NCI-H187 (cell line): ENCODE measurements at regions not wholly inside any gene's neighbourhood (a gene's known extent, or its start where the extent isn't known, plus 50 kb on each side); places are given as distances from the start of the nearest gene placed in this dataset.

Experiments
- DNase-seq, 2 experiments: peaks; one replicate each; lab custom pipeline; 2025; lab: John Stamatoyannopoulos, UW

- no peak for DNase-seq
Measured at GRCh38 chr10:24128066-24128730, 80.7 kb upstream of the KIAA1217 start.

GRCh38 chr10:24132741-24133140 is 76.2 kb upstream of the KIAA1217 start:
- DNase-seq, result no peak

- no peak for DNase-seq
Measured at GRCh38 chr10:24133835-24134234, 75.1 kb upstream of the KIAA1217 start.

- DNase-seq, result no peak
Measured at GRCh38 chr10:24136070-24136469, 72.9 kb upstream of the KIAA1217 start.

GRCh38 chr10:24147321-24147720 is 61.6 kb upstream of the KIAA1217 start:
- no peak for DNase-seq

GRCh38 chr10:24149640-24150039 is 59.3 kb upstream of the KIAA1217 start:
- DNase-seq, result no peak

GRCh38 chr10:24150853-24151252 is 58.1 kb upstream of the KIAA1217 start:
- no peak for DNase-seq

- no peak for DNase-seq
Measured at GRCh38 chr10:24152270-24152669, 56.7 kb upstream of the KIAA1217 start.

GRCh38 chr10:24153031-24153430 is 55.9 kb upstream of the KIAA1217 start:
- DNase-seq, result no peak

GRCh38 chr10:24153537-24153936 is 55.4 kb upstream of the KIAA1217 start:
- DNase-seq, result no peak

GRCh38 chr10:24156686-24157085 is 52.3 kb upstream of the KIAA1217 start:
- no peak for DNase-seq

- no peak for DNase-seq
Measured at GRCh38 chr10:24157567-24157966, 51.4 kb upstream of the KIAA1217 start.
